Gastrocnemius medialis (tissue), 4 donors: ENCODE measurements at regions not wholly inside any gene's neighbourhood (a gene's known extent, or its start where the extent isn't known, plus 50 kb on each side); places are given as distances from the start of the nearest gene placed in this dataset.

ENCODE experiments used
- CTCF ChIP-seq, 5 experiments: fragments of 450-650 bp in 3 of 5; fragments of 200-600 bp in 2 of 5; sonication (generic) in 2 of 5; IDR thresholded peaks in 4 of 5; conservative IDR thresholded peaks in 1 of 5; 1 replicate in 4 of 5; 2 replicates in 1 of 5; pipeline ENCODE4 v1.5.1; 2016 to 2019; ENCODE audit warnings: antibody characterized with exemption in 5 of 5, mild to moderate bottlenecking in 3 of 5, moderate library complexity in 3 of 5
- POLR2A ChIP-seq, 2 donors: fragments of 450-650 bp; IDR thresholded peaks; one replicate each; pipeline ENCODE4 v1.6.1; 2017; ENCODE audit warnings: antibody characterized with exemption in 2 of 2, mild to moderate bottlenecking in 2 of 2, moderate library complexity in 2 of 2

GRCh38 chr3:103851793-103852192 is 1417.0 kb downstream of the ZPLD1 start:
- TF ChIP-seq POLR2A (IDR thresholded peaks at IDR 0.05): no peak
- TF ChIP-seq CTCF (IDR thresholded peaks at IDR 0.05 in 4 of 5, conservative IDR thresholded peaks at IDR 0.05 in 1 of 5): no peak
